C4-2B (cell line): ENCODE measurements at regions not wholly inside any gene's neighbourhood (a gene's known extent, or its start where the extent isn't known, plus 50 kb on each side); places are given as distances from the start of the nearest gene placed in this dataset.

ENCODE experiments used
- ZFX ChIP-seq: fragments of 450-650 bp; IDR thresholded peaks from 2 replicates; pipeline ENCODE4 v1.6.1; 2017
- TF ChIP-seq, protein P1 (sequence below): fragments of 450-650 bp; conservative IDR thresholded peaks from 2 replicates; pipeline ENCODE4 v1.5.1; 2017; ENCODE audit warnings: mild to moderate bottlenecking

GRCh38 chr17:52504081-52504480 lies 345.6 kb upstream of the CA10 start:
- TF ChIP-seq, protein P1, sequence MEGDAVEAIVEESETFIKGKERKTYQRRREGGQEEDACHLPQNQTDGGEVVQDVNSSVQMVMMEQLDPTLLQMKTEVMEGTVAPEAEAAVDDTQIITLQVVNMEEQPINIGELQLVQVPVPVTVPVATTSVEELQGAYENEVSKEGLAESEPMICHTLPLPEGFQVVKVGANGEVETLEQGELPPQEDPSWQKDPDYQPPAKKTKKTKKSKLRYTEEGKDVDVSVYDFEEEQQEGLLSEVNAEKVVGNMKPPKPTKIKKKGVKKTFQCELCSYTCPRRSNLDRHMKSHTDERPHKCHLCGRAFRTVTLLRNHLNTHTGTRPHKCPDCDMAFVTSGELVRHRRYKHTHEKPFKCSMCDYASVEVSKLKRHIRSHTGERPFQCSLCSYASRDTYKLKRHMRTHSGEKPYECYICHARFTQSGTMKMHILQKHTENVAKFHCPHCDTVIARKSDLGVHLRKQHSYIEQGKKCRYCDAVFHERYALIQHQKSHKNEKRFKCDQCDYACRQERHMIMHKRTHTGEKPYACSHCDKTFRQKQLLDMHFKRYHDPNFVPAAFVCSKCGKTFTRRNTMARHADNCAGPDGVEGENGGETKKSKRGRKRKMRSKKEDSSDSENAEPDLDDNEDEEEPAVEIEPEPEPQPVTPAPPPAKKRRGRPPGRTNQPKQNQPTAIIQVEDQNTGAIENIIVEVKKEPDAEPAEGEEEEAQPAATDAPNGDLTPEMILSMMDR = no peak
- TF ChIP-seq ZFX = no peak
